ENCODE measurements at regions not wholly inside any gene's neighbourhood (a gene's known extent, or its start where the extent isn't known, plus 50 kb on each side); places are given as distances from the start of the nearest gene placed in this dataset.

DNA sequence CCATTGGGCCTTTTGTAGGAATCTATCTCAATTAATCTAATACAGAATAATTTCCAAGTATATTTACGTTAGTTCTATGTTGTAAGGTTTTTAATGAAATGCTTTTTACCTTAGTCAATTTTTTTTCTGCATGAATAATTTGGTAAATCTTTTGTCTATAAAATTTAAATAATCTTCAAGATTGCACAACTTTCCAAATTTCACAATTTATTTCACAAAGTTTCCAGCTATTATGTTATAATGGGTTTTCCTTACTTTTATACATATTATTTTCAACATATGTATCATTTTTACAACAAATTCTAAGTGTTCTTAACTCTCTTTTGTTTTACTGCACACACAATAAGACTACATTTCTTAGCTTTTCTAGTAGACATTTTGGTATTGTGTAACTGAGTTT, 470.7 kb downstream of the ETV1 start:
- TF ChIP-seq, protein P1, sequence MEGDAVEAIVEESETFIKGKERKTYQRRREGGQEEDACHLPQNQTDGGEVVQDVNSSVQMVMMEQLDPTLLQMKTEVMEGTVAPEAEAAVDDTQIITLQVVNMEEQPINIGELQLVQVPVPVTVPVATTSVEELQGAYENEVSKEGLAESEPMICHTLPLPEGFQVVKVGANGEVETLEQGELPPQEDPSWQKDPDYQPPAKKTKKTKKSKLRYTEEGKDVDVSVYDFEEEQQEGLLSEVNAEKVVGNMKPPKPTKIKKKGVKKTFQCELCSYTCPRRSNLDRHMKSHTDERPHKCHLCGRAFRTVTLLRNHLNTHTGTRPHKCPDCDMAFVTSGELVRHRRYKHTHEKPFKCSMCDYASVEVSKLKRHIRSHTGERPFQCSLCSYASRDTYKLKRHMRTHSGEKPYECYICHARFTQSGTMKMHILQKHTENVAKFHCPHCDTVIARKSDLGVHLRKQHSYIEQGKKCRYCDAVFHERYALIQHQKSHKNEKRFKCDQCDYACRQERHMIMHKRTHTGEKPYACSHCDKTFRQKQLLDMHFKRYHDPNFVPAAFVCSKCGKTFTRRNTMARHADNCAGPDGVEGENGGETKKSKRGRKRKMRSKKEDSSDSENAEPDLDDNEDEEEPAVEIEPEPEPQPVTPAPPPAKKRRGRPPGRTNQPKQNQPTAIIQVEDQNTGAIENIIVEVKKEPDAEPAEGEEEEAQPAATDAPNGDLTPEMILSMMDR (conservative IDR thresholded peaks at IDR 0.05; ENCODE audit: low read depth in 2 of 2): no peak
- TF ChIP-seq EZH2 (IDR thresholded peaks at IDR 0.05; ENCODE audit: low read depth, unreplicated experiment) (no peak), REST (IDR thresholded peaks at IDR 0.05; ENCODE audit: unreplicated experiment) (no peak), POLR2AphosphoS5 (IDR thresholded peaks at IDR 0.05; ENCODE audit: low read depth) (no peak), NANOG (IDR thresholded peaks at IDR 0.05; ENCODE audit: borderline replicate concordance) (no peak)

Measured in GM23338 (cell line).